ENCODE measurements at regions not wholly inside any gene's neighbourhood (a gene's known extent, or its start where the extent isn't known, plus 50 kb on each side); places are given as distances from the start of the nearest gene placed in this dataset.

GRCh38 chr3:178003756-178004155, 532.5 kb upstream of the KCNMB2 start:
- Mint-ChIP-seq H3K4me1 (no peaks in the 10 kb centered on the region), H3K9me3 (peaks cover 16% of the 10 kb centered on the region), H3K27me3 (ENCODE audit: low read depth) (no peaks in the 10 kb centered on the region), H3K4me3 (no peak overlapping the region), H3K36me3 (ENCODE audit: low read depth) (no peaks in the 10 kb centered on the region), H3K27ac (no peak overlapping the region)
- TF ChIP-seq, protein P1, sequence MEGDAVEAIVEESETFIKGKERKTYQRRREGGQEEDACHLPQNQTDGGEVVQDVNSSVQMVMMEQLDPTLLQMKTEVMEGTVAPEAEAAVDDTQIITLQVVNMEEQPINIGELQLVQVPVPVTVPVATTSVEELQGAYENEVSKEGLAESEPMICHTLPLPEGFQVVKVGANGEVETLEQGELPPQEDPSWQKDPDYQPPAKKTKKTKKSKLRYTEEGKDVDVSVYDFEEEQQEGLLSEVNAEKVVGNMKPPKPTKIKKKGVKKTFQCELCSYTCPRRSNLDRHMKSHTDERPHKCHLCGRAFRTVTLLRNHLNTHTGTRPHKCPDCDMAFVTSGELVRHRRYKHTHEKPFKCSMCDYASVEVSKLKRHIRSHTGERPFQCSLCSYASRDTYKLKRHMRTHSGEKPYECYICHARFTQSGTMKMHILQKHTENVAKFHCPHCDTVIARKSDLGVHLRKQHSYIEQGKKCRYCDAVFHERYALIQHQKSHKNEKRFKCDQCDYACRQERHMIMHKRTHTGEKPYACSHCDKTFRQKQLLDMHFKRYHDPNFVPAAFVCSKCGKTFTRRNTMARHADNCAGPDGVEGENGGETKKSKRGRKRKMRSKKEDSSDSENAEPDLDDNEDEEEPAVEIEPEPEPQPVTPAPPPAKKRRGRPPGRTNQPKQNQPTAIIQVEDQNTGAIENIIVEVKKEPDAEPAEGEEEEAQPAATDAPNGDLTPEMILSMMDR (IDR thresholded peaks at IDR 0.05; ENCODE audit: unreplicated experiment in 3 of 3), result no peak

DNA sequence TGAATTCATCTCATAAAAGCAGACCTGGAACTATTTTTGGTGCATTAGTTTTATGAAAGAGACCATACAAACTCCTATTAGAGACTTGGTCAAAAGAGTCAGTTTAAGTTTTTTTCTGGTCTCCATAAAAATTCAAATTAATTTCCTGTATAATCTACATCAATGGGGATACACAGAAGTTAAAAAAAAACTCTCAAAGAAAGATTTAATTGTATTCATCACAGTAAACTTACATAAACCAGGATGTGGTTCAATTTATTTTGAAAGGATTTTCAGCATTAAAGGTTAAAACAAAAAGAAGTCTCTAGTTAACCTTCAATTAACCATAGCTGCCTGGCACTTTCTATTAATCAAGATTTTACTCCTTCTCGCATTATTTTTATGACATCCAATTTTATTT, 530.3 kb upstream of the KCNMB2 start:
- H3K27me3 Mint-ChIP-seq (ENCODE audit: low read depth), result no peaks in the 10 kb centered on the region
- no peak overlapping the region for H3K27ac Mint-ChIP-seq
- H3K4me3 Mint-ChIP-seq, result no peak overlapping the region
- H3K9me3 Mint-ChIP-seq, result peaks cover 11% of the 10 kb centered on the region
- TF ChIP-seq, protein P1 (IDR thresholded peaks at IDR 0.05; ENCODE audit: unreplicated experiment in 3 of 3), result no peak
- H3K4me1 Mint-ChIP-seq, result no peaks in the 10 kb centered on the region
- no peaks in the 10 kb centered on the region for H3K36me3 Mint-ChIP-seq (ENCODE audit: low read depth)

DNA sequence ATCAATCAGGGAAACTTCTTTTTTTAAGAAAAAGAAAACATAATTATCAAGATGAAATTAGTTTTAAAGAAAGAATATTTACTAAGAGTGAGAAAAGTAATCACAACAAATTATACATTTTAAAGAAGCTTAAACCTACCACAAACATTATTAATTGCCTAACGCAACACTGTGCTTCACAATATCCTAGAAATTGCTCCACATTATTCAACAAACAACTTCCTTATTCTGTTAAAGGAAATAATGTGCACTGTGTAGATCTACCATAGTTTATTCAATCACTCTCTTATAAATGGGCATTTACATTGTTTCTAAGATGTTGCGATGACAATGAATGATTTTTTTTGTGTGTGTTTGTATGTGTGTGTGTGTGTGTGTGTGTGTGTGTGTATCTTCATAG, 525.9 kb upstream of the KCNMB2 start:
- Mint-ChIP-seq H3K36me3 (ENCODE audit: low read depth) (no peaks in the 10 kb centered on the region), H3K27ac (no peak overlapping the region), H3K4me3 (no peak overlapping the region), H3K9me3 (no peaks in the 10 kb centered on the region), H3K4me1 (no peaks in the 10 kb centered on the region), H3K27me3 (ENCODE audit: low read depth) (no peaks in the 10 kb centered on the region)
- TF ChIP-seq, protein P1 (IDR thresholded peaks at IDR 0.05; ENCODE audit: unreplicated experiment in 3 of 3), result no peak

DNA sequence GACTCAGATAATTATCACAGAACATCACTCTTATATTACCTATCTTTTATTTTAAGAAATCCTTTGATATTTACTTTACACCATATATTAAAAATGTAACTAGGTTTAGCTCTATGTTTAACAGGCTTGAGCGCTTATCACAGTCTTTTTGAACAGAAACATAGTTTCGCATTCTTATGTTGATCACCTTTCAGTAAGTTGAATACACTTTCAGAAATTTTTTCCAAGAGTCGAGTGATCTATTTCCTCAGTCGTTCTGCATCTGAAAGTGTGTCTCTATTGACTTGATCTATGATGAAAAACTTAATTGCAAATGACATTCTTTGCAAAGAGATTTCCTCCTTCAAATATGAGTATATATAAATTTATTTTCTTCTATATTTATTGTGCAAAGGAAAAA, 516.6 kb upstream of the KCNMB2 start:
- TF ChIP-seq, protein P1 (IDR thresholded peaks at IDR 0.05; ENCODE audit: unreplicated experiment in 3 of 3), result no peak
- Mint-ChIP-seq H3K27ac (no peak overlapping the region), H3K4me1 (no peaks in the 10 kb centered on the region), H3K27me3 (ENCODE audit: low read depth) (peaks cover 3% of the 10 kb centered on the region), H3K4me3 (no peak overlapping the region), H3K9me3 (peaks cover 5% of the 10 kb centered on the region), H3K36me3 (ENCODE audit: low read depth) (no peaks in the 10 kb centered on the region)

- Mint-ChIP-seq H3K36me3 (ENCODE audit: low read depth) (no peaks in the 10 kb centered on the region), H3K4me3 (no peak overlapping the region), H3K27me3 (ENCODE audit: low read depth) (peaks cover 3% of the 10 kb centered on the region), H3K27ac (no peak overlapping the region), H3K9me3 (no peaks in the 10 kb centered on the region), H3K4me1 (no peaks in the 10 kb centered on the region)
- TF ChIP-seq, protein P1 (IDR thresholded peaks at IDR 0.05; ENCODE audit: unreplicated experiment in 3 of 3), result no peak
Observed at GRCh38 chr3:178022599-178022998, 513.6 kb upstream of the KCNMB2 start.

GRCh38 chr3:178028933-178029332, 507.3 kb upstream of the KCNMB2 start:
- H3K4me1 Mint-ChIP-seq, result no peaks in the 10 kb centered on the region
- no peaks in the 10 kb centered on the region for H3K9me3 Mint-ChIP-seq
- TF ChIP-seq, protein P1 (IDR thresholded peaks at IDR 0.05; ENCODE audit: unreplicated experiment in 3 of 3), result no peak
- no peaks in the 10 kb centered on the region for H3K27me3 Mint-ChIP-seq (ENCODE audit: low read depth)
- H3K4me3 Mint-ChIP-seq, result no peak overlapping the region
- no peak overlapping the region for H3K27ac Mint-ChIP-seq
- H3K36me3 Mint-ChIP-seq (ENCODE audit: low read depth), result no peaks in the 10 kb centered on the region

All from nephron (organoid).